ENCODE measurements at regions not wholly inside any gene's neighbourhood (a gene's known extent, or its start where the extent isn't known, plus 50 kb on each side); places are given as distances from the start of the nearest gene placed in this dataset.

GRCh38 chr12:97821806-97822205 is 359.2 kb downstream of the RMST start:
- TF ChIP-seq CTCF (IDR thresholded peaks at IDR 0.05; ENCODE audit: low read depth, low read length, poor library complexity, severe bottlenecking): no peak
- TF ChIP-seq EZH2phosphoT487 (IDR thresholded peaks at IDR 0.05; ENCODE audit: borderline replicate concordance, low read length): no peak

All from DOHH2 (cell line).